ENCODE measurements at regions not wholly inside any gene's neighbourhood (a gene's known extent, or its start where the extent isn't known, plus 50 kb on each side); places are given as distances from the start of the nearest gene placed in this dataset.
"Not testable (repeated sequence)": the region's sequence is repeated elsewhere in the genome, so short reads cannot be mapped to it uniquely, and the experiment has no call there.

- DNase-seq (ENCODE audit: low spot score); H3K36me3 Mint-ChIP-seq (ENCODE audit: low read depth); H3K4me1 Mint-ChIP-seq (ENCODE audit: low read depth); H3K27ac Mint-ChIP-seq; H3K27me3 Mint-ChIP-seq (ENCODE audit: insufficient read depth); H3K4me3 Mint-ChIP-seq; H3K9me3 Mint-ChIP-seq; intact Hi-C loops (cut with micrococcal nuclease): not testable (repeated sequence)
These were observed 101.1 kb upstream of the LOC128125822 start for GRCh38 chr6:63471145-63471544.

- intact Hi-C loops (cut with micrococcal nuclease) = no loop called here
- Mint-ChIP-seq H3K27ac (no peak overlapping the region), H3K4me3 (no peak overlapping the region), H3K27me3 (ENCODE audit: insufficient read depth) (peaks cover 4% of the 10 kb centered on the region), H3K36me3 (ENCODE audit: low read depth) (no peaks in the 10 kb centered on the region), H3K4me1 (ENCODE audit: low read depth) (no peaks in the 10 kb centered on the region), H3K9me3 (no peaks in the 10 kb centered on the region)
- no peak for DNase-seq (ENCODE audit: low spot score)
These were observed 100.6 kb upstream of the LOC128125822 start for GRCh38 chr6:63471654-63472053.

- Mint-ChIP-seq H3K27me3 (ENCODE audit: insufficient read depth) (peaks cover 4% of the 10 kb centered on the region), H3K4me3 (no peak overlapping the region), H3K36me3 (ENCODE audit: low read depth) (no peaks in the 10 kb centered on the region), H3K4me1 (ENCODE audit: low read depth) (no peaks in the 10 kb centered on the region), H3K9me3 (no peaks in the 10 kb centered on the region), H3K27ac (no peak overlapping the region)
- DNase-seq (ENCODE audit: low spot score) = no peak
- intact Hi-C loops (cut with micrococcal nuclease) = no loop called here
These were observed 96.6 kb upstream of the LOC128125822 start for GRCh38 chr6:63475707-63476106.

- H3K27me3 Mint-ChIP-seq (ENCODE audit: insufficient read depth) = peaks cover 4% of the 10 kb centered on the region
- DNase-seq (ENCODE audit: low spot score) = no peak
- intact Hi-C loops (cut with micrococcal nuclease) = no loop called here
- no peak overlapping the region for H3K4me3 Mint-ChIP-seq
- H3K4me1 Mint-ChIP-seq (ENCODE audit: low read depth) = no peaks in the 10 kb centered on the region
- H3K36me3 Mint-ChIP-seq (ENCODE audit: low read depth) = no peaks in the 10 kb centered on the region
- H3K9me3 Mint-ChIP-seq = no peaks in the 10 kb centered on the region
- no peak overlapping the region for H3K27ac Mint-ChIP-seq
These were observed 96.0 kb upstream of the LOC128125822 start for GRCh38 chr6:63476302-63476701.

- H3K9me3 Mint-ChIP-seq = no peaks in the 10 kb centered on the region
- intact Hi-C loops (cut with micrococcal nuclease) = no loop called here
- H3K36me3 Mint-ChIP-seq (ENCODE audit: low read depth) = no peaks in the 10 kb centered on the region
- no peak overlapping the region for H3K27ac Mint-ChIP-seq
- no peak overlapping the region for H3K4me3 Mint-ChIP-seq
- H3K27me3 Mint-ChIP-seq (ENCODE audit: insufficient read depth) = peaks cover 4% of the 10 kb centered on the region
- H3K4me1 Mint-ChIP-seq (ENCODE audit: low read depth) = no peaks in the 10 kb centered on the region
- DNase-seq (ENCODE audit: low spot score) = no peak
These were observed 94.7 kb upstream of the LOC128125822 start for GRCh38 chr6:63477422-63478040.

GRCh38 chr6:63478734-63479133, 93.5 kb upstream of the LOC128125822 start:
- Mint-ChIP-seq H3K4me1 (ENCODE audit: low read depth) (no peaks in the 10 kb centered on the region), H3K27me3 (ENCODE audit: insufficient read depth) (peaks cover 4% of the 10 kb centered on the region), H3K9me3 (no peaks in the 10 kb centered on the region), H3K4me3 (no peak overlapping the region), H3K27ac (no peak overlapping the region), H3K36me3 (ENCODE audit: low read depth) (no peaks in the 10 kb centered on the region)
- intact Hi-C loops (cut with micrococcal nuclease) = no loop called here
- no peak for DNase-seq (ENCODE audit: low spot score)

GRCh38 chr6:63486196-63486595, 86.1 kb upstream of the LOC128125822 start:
- no peaks in the 10 kb centered on the region for H3K4me1 Mint-ChIP-seq (ENCODE audit: low read depth)
- intact Hi-C loops (cut with micrococcal nuclease) = no loop called here
- no peak for DNase-seq (ENCODE audit: low spot score)
- H3K27ac Mint-ChIP-seq = no peak overlapping the region
- peaks cover 3% of the 10 kb centered on the region for H3K27me3 Mint-ChIP-seq (ENCODE audit: insufficient read depth)
- no peaks in the 10 kb centered on the region for H3K9me3 Mint-ChIP-seq
- H3K4me3 Mint-ChIP-seq = no peak overlapping the region
- no peaks in the 10 kb centered on the region for H3K36me3 Mint-ChIP-seq (ENCODE audit: low read depth)

- Mint-ChIP-seq H3K36me3 (ENCODE audit: low read depth) (no peaks in the 10 kb centered on the region), H3K9me3 (no peaks in the 10 kb centered on the region), H3K27me3 (ENCODE audit: insufficient read depth) (peaks cover 3% of the 10 kb centered on the region), H3K27ac (no peak overlapping the region), H3K4me1 (ENCODE audit: low read depth) (no peaks in the 10 kb centered on the region), H3K4me3 (no peak overlapping the region)
- DNase-seq (ENCODE audit: low spot score) = no peak
- intact Hi-C loops (cut with micrococcal nuclease) = no loop called here
These were observed 85.0 kb upstream of the LOC128125822 start for GRCh38 chr6:63487103-63487813.

GRCh38 chr6:63491119-63491518, 81.2 kb upstream of the LOC128125822 start:
- no peak overlapping the region for H3K4me3 Mint-ChIP-seq
- no peak for DNase-seq (ENCODE audit: low spot score)
- no peaks in the 10 kb centered on the region for H3K9me3 Mint-ChIP-seq
- H3K4me1 Mint-ChIP-seq (ENCODE audit: low read depth) = no peaks in the 10 kb centered on the region
- no peaks in the 10 kb centered on the region for H3K27me3 Mint-ChIP-seq (ENCODE audit: insufficient read depth)
- H3K27ac Mint-ChIP-seq = no peak overlapping the region
- intact Hi-C loops (cut with micrococcal nuclease) = no loop called here
- H3K36me3 Mint-ChIP-seq (ENCODE audit: low read depth) = no peaks in the 10 kb centered on the region

GRCh38 chr6:63492476-63492875, 79.8 kb upstream of the LOC128125822 start:
- Mint-ChIP-seq H3K27me3 (ENCODE audit: insufficient read depth) (no peaks in the 10 kb centered on the region), H3K4me1 (ENCODE audit: low read depth) (no peaks in the 10 kb centered on the region), H3K9me3 (no peaks in the 10 kb centered on the region), H3K27ac (no peak overlapping the region), H3K36me3 (ENCODE audit: low read depth) (no peaks in the 10 kb centered on the region), H3K4me3 (no peak overlapping the region)
- intact Hi-C loops (cut with micrococcal nuclease) = no loop called here
- no peak for DNase-seq (ENCODE audit: low spot score)

GRCh38 chr6:63493557-63493956, 78.7 kb upstream of the LOC128125822 start:
- Mint-ChIP-seq H3K9me3 (no peaks in the 10 kb centered on the region), H3K36me3 (ENCODE audit: low read depth) (no peaks in the 10 kb centered on the region), H3K4me1 (ENCODE audit: low read depth) (no peaks in the 10 kb centered on the region), H3K4me3 (no peak overlapping the region), H3K27ac (no peak overlapping the region), H3K27me3 (ENCODE audit: insufficient read depth) (peaks cover 3% of the 10 kb centered on the region)
- intact Hi-C loops (cut with micrococcal nuclease) = no loop called here
- no peak for DNase-seq (ENCODE audit: low spot score)

GRCh38 chr6:63496361-63496804, 75.9 kb upstream of the LOC128125822 start:
- H3K9me3 Mint-ChIP-seq = no peaks in the 10 kb centered on the region
- DNase-seq (ENCODE audit: low spot score) = no peak

GRCh38 chr6:63502156-63502555, 70.1 kb upstream of the LOC128125822 start:
- Mint-ChIP-seq H3K4me1 (ENCODE audit: low read depth) (peaks cover 7% of the 10 kb centered on the region), H3K4me3 (no peak overlapping the region), H3K27ac (no peak overlapping the region), H3K9me3 (no peaks in the 10 kb centered on the region), H3K36me3 (ENCODE audit: low read depth) (no peaks in the 10 kb centered on the region), H3K27me3 (ENCODE audit: insufficient read depth) (peaks cover 8% of the 10 kb centered on the region)
- intact Hi-C loops (cut with micrococcal nuclease) = no loop called here
- DNase-seq (ENCODE audit: low spot score) = no peak

More at GRCh38 chr6:63496361-63496804, 75.9 kb upstream of the LOC128125822 start:
- no peaks in the 10 kb centered on the region for H3K36me3 Mint-ChIP-seq (ENCODE audit: low read depth)
- peaks cover 8% of the 10 kb centered on the region for H3K27me3 Mint-ChIP-seq (ENCODE audit: insufficient read depth)
- no peak overlapping the region for H3K27ac Mint-ChIP-seq
- no peaks in the 10 kb centered on the region for H3K4me1 Mint-ChIP-seq (ENCODE audit: low read depth)
- intact Hi-C loops (cut with micrococcal nuclease) = no loop called here
- H3K4me3 Mint-ChIP-seq = no peak overlapping the region
